IMR-90 (cell line): ENCODE measurements at regions not wholly inside any gene's neighbourhood (a gene's known extent, or its start where the extent isn't known, plus 50 kb on each side); places are given as distances from the start of the nearest gene placed in this dataset.

Source experiments
- ATAC-seq: fragments of 200-7000 bp; cut with Tn5 transposase; 2 replicates; pipeline ENCODE4 v1.9.1; 2020; ENCODE audit warnings: low read depth, mild to moderate bottlenecking, moderate library complexity
- BruUV-seq: library from RNA; stranded (reverse); fragments of 400-500 nt; replicated peaks from 2 replicates; lab custom pipeline; 2021; lab: Mats Ljungman, UMichigan
- CTCF ChIA-PET: fragments of 300-600 bp; formaldehyde crosslinking; extraction: SDS; loops from one replicate; lab custom pipeline; 2021; ENCODE audit warnings: antibody characterized with exemption; lab: Yijun Ruan, JAX
- POLR2A ChIA-PET: fragments of 300-600 bp; sonication (Branson Sonifier 250); formaldehyde crosslinking; loops from one replicate; lab custom pipeline; 2022; ENCODE audit warnings: antibody characterized with exemption; ENCODE audit not compliant: unreplicated experiment; lab: Charles Lee
- DNase-seq: peaks from one replicate; pipeline ENCODE4 v3.0.0; 2013
- H2AFZ ChIP-seq: replicated peaks from 2 replicates; pipeline ENCODE3; 2013; ENCODE audit warnings: low read length, mild to moderate bottlenecking; ENCODE audit not compliant: poor library complexity
- H2AK5ac ChIP-seq: 2 replicates; pipeline ENCODE4 v1.6.1; 2013; ENCODE audit warnings: low read depth, low read length, inconsistent platforms
- H2AK9ac ChIP-seq: replicated peaks from 2 replicates; pipeline ENCODE3; 2013; ENCODE audit warnings: mild to moderate bottlenecking, low read depth, low read length, moderate library complexity; ENCODE audit not compliant: poor library complexity
- H2BK120ac ChIP-seq: 2 replicates; pipeline ENCODE4 v1.6.1; 2013; ENCODE audit warnings: low read depth, low read length, inconsistent platforms
- H2BK15ac ChIP-seq: 3 replicates; pipeline ENCODE4 v1.6.1; 2013; ENCODE audit warnings: low read depth, low read length, inconsistent platforms
- H2BK20ac ChIP-seq: 2 replicates; pipeline ENCODE4 v1.6.1; 2013; ENCODE audit warnings: low read depth, mild to moderate bottlenecking, inconsistent platforms, low read length, moderate library complexity
- H2BK5ac ChIP-seq: 2 replicates; pipeline ENCODE4 v1.6.1; 2013; ENCODE audit warnings: mild to moderate bottlenecking, low read depth, low read length, inconsistent platforms; ENCODE audit not compliant: poor library complexity, severe bottlenecking
- H3K14ac ChIP-seq: replicated peaks from 2 replicates; pipeline ENCODE4 v1.6.1; 2013; ENCODE audit warnings: low read depth, low read length, inconsistent platforms
- H3K18ac ChIP-seq: 2 replicates; pipeline ENCODE4 v1.6.1; 2013; ENCODE audit warnings: low read depth, low read length, control low read depth
- H3K23ac ChIP-seq: 2 replicates; pipeline ENCODE4 v1.6.1; 2013; ENCODE audit warnings: low read depth, low read length, inconsistent platforms
- H3K27ac ChIP-seq: 2 replicates; pipeline ENCODE4 v1.5.1; 2013; ENCODE audit warnings: mild to moderate bottlenecking, control low read depth, low read length; ENCODE audit not compliant: insufficient read depth
- H3K27me3 ChIP-seq: 2 replicates; pipeline ENCODE4 v1.6.1; 2013; ENCODE audit warnings: low read length; ENCODE audit not compliant: control insufficient read depth, insufficient read depth
- H3K36me3 ChIP-seq: 2 replicates; pipeline ENCODE4 v1.6.1; 2013; ENCODE audit warnings: low read length, mixed read lengths; ENCODE audit not compliant: control insufficient read depth, insufficient read depth
- H3K4ac ChIP-seq: 2 replicates; pipeline ENCODE4 v1.6.1; 2013; ENCODE audit warnings: low read depth, low read length, inconsistent platforms
- H3K4me1 ChIP-seq: 2 replicates; pipeline ENCODE4 v1.6.1; 2013; ENCODE audit warnings: low read length, mixed read lengths; ENCODE audit not compliant: control insufficient read depth, insufficient read depth
- H3K4me2 ChIP-seq: 2 replicates; pipeline ENCODE4 v1.6.1; 2013; ENCODE audit warnings: low read depth, mild to moderate bottlenecking, control low read depth, low read length, moderate library complexity
- H3K4me3 ChIP-seq: 2 replicates; pipeline ENCODE4 v1.5.1; 2013; ENCODE audit warnings: low read depth, mild to moderate bottlenecking, control low read depth, low read length, moderate library complexity; ENCODE audit not compliant: insufficient read depth
- H3K56ac ChIP-seq: 2 replicates; pipeline ENCODE4 v1.6.1; 2013; ENCODE audit warnings: low read length, inconsistent platforms; ENCODE audit not compliant: insufficient read depth; ENCODE audit errors: extremely low read depth
- H3K79me1 ChIP-seq, 2 experiments: 2 replicates each; pipeline ENCODE4 v1.6.1; 2013; ENCODE audit warnings: low read length in 2 of 2, inconsistent platforms in 1 of 2, low read depth in 1 of 2
- H3K9ac ChIP-seq: 2 replicates; pipeline ENCODE4 v1.6.1; 2013; ENCODE audit warnings: low read depth, low read length, control low read depth
- H3K9me1 ChIP-seq: 2 replicates; pipeline ENCODE4 v1.6.1; 2013; ENCODE audit warnings: low read length, inconsistent platforms; ENCODE audit not compliant: insufficient read depth
- H3K9me3 ChIP-seq: 2 replicates; pipeline ENCODE4 v1.6.1; 2013; ENCODE audit warnings: low read length; ENCODE audit not compliant: control insufficient read depth, insufficient read depth
- H4K20me1 ChIP-seq: 2 replicates; pipeline ENCODE4 v1.6.1; 2013; ENCODE audit warnings: low read length, inconsistent platforms; ENCODE audit not compliant: insufficient read depth
- H4K5ac ChIP-seq: 2 replicates; pipeline ENCODE4 v1.6.1; 2013; ENCODE audit warnings: mild to moderate bottlenecking, low read depth, low read length, control low read depth
- H4K8ac ChIP-seq, 2 experiments: 2 replicates each; pipeline ENCODE4 v1.6.1; 2013; ENCODE audit warnings: low read depth in 2 of 2, low read length in 2 of 2, control low read depth in 1 of 2, inconsistent platforms in 1 of 2
- H4K91ac ChIP-seq: 2 replicates; pipeline ENCODE4 v1.6.1; 2013; ENCODE audit warnings: low read depth, low read length, inconsistent platforms; ENCODE audit not compliant: insufficient read depth
- CHD1 ChIP-seq: IDR thresholded peaks from 2 replicates; pipeline ENCODE4 v1.6.1; 2012; ENCODE audit warnings: low read depth, low read length, improper control_type of control experiment
- NFE2L2 ChIP-seq: fragments of 150-350 bp; IDR thresholded peaks from 2 replicates; pipeline ENCODE4 v1.6.1; 2016; ENCODE audit warnings: low read depth, mild to moderate bottlenecking, low read length
- RFX5 ChIP-seq: IDR thresholded peaks from 2 replicates; pipeline ENCODE4 v1.8.0; 2012; ENCODE audit warnings: low read depth, mild to moderate bottlenecking, low read length, moderate library complexity
- WGBS, 2 experiments: methylation state at CpG; one replicate each; pipeline versions ENCODE4 v1.1.5 to v1.1.7; 2013; ENCODE audit warnings: missing lambda C conversion rate in 2 of 2; ENCODE audit not compliant: insufficient read length in 1 of 2; ENCODE audit errors: extremely low coverage in 2 of 2; 5-methylcytosine and 5-hydroxymethylcytosine counted together
- dilution Hi-C: fragments of 300-500 bp; cut with HindIII; formaldehyde crosslinking; loops from one replicate; pipeline ENCODE4 v1.14.3; 2018; ENCODE audit warnings: low sequenced_read_pairs; ENCODE audit not compliant: unreplicated experiment
- in situ Hi-C: fragments of 300-500 bp; cut with MboI; formaldehyde crosslinking; loops from 3 replicates; pipeline ENCODE4 v1.14.3; 2019; ENCODE audit warnings: low sequenced_read_pairs, inconsistent platforms, mixed read lengths
- intact Hi-C: fragments of 100-400 bp; cut with micrococcal nuclease; formaldehyde crosslinking; loops from 2 replicates; pipeline ENCODE4 v1.10.0; 2022
- TF ChIP-seq, protein P1 (sequence below): fragments of 150-350 bp; IDR thresholded peaks from 2 replicates; pipeline ENCODE4 v1.6.1; 2016; ENCODE audit warnings: low read depth, mild to moderate bottlenecking, low read length, moderate library complexity, borderline replicate concordance

GRCh38 chr7:42545049-42545724 is 308.2 kb upstream of the GLI3 start:
- Histone ChIP-seq H2AK9ac (no peak overlapping the region), H3K18ac (no peak overlapping the region), H2BK15ac (no peak overlapping the region), H3K27me3 (no peaks in the 10 kb centered on the region), H3K9me1 (no peaks in the 10 kb centered on the region), H4K91ac (no peak overlapping the region), H4K20me1 (no peaks in the 10 kb centered on the region), H3K79me1 (no peaks in the 10 kb centered on the region), H3K4ac (no peak overlapping the region), H2AFZ (no peak overlapping the region), H3K56ac (no peak overlapping the region), H2BK120ac (no peak overlapping the region), H3K4me2 (no peak overlapping the region), H2AK5ac (no peak overlapping the region), H3K36me3 (no peaks in the 10 kb centered on the region), H4K8ac (no peak overlapping the region), H3K4me1 (no peaks in the 10 kb centered on the region), H2BK5ac (no peak overlapping the region), H3K27ac (no peak overlapping the region), H3K14ac (no peak overlapping the region), H3K23ac (no peak overlapping the region), H3K4me3 (no peak overlapping the region), H3K9ac (no peak overlapping the region), H3K9me3 (no peaks in the 10 kb centered on the region), H2BK20ac (no peak overlapping the region), H4K5ac (no peak overlapping the region)
- intact Hi-C loops (no loop called here), in situ Hi-C loops (no loop called here), dilution Hi-C loops (no loop called here)
- no TSS peak for BruUV-seq
- TF ChIP-seq RFX5 (no peak), NFE2L2 (no peak), CHD1 (no peak)
- TF ChIP-seq, protein P1, sequence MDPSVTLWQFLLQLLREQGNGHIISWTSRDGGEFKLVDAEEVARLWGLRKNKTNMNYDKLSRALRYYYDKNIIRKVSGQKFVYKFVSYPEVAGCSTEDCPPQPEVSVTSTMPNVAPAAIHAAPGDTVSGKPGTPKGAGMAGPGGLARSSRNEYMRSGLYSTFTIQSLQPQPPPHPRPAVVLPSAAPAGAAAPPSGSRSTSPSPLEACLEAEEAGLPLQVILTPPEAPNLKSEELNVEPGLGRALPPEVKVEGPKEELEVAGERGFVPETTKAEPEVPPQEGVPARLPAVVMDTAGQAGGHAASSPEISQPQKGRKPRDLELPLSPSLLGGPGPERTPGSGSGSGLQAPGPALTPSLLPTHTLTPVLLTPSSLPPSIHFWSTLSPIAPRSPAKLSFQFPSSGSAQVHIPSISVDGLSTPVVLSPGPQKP: no peak
- no peak for DNase-seq
- WGBS, 2 experiments: no CpG with 5 or more reads among the region's 1 CpG
- CTCF ChIA-PET: no interaction called here
- POLR2A ChIA-PET: no interaction called here
- ATAC-seq: no peak
